Activated CD8-positive, alpha-beta memory T cell treated with anti-CD3 and anti-CD28 coated beads, Interleukin-2, amount 10 ng/mL, durations not matched to agents 7 days and 5 days (primary cell): ENCODE measurements at regions not wholly inside any gene's neighbourhood (a gene's known extent, or its start where the extent isn't known, plus 50 kb on each side); places are given as distances from the start of the nearest gene placed in this dataset.

Experiments
- ATAC-seq: fragments of 150-1000 bp; cut with Tn5 transposase; one replicate; pipeline ENCODE4 v1.10.0; 2021; ENCODE audit warnings: moderate library complexity
- CTCF ChIA-PET: fragments of 350-600 bp; sonication (Branson Sonifier 250); formaldehyde crosslinking; loops from one replicate; lab custom pipeline; 2021; ENCODE audit warnings: antibody characterized with exemption; lab: Charles Lee
- DNase-seq: peaks from one replicate; pipeline ENCODE4 v3.0.0-alpha.2; 2020
- H3K27ac Mint-ChIP-seq: one replicate; pipeline ENCODE4 v1.8.0; 2021; ENCODE audit warnings: mild to moderate bottlenecking, mixed read lengths
- H3K27me3 Mint-ChIP-seq: one replicate; pipeline ENCODE4 v1.8.0; 2021; ENCODE audit warnings: mixed read lengths
- H3K36me3 Mint-ChIP-seq: one replicate; pipeline ENCODE4 v1.8.0; 2021; ENCODE audit warnings: mild to moderate bottlenecking, mixed read lengths
- H3K4me1 Mint-ChIP-seq: one replicate; pipeline ENCODE4 v1.8.0; 2021; ENCODE audit warnings: mixed read lengths
- H3K4me3 Mint-ChIP-seq: one replicate; pipeline ENCODE4 v1.8.0; 2021; ENCODE audit warnings: mild to moderate bottlenecking, moderate library complexity, mixed read lengths
- H3K9me3 Mint-ChIP-seq: one replicate; pipeline ENCODE4 v1.8.0; 2022; ENCODE audit warnings: low read depth, mixed read lengths

DNA sequence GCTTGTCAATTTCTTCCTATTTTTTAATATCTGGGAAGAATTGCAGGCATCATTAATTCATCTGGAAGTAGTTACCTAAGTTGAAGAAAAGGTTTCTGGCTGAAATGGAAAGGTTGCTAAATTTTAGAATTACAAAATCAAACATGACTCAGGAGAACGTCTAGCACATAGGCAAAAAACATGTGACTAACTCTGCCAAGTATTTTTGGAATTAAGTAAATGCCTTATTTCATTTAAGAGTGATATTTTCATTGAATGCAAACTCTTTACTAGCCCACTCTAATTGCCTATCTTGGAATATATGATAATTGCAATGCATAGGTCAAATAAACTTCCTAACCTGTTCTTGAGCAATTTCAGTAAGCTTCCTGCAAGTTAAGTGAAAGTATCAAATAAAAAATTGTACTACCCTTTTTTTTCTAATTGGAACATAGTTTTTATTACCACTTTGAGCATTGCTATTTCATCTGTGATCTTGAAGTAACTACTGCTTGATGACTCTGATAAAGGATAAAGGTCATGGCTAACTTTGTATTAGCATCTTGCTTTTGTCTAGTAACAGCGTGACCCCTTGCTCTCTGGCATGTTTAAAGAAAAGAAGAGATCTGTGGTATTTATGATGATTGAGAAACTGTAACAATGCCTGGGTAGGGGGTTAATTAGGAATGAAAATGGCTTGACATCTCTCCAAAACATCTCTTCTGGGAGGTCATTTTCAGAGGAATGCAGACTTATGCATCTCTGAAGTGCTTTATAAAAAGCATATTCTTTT, 208.3 kb upstream of the NCAM2 start:
- Mint-ChIP-seq H3K27me3 (no peaks in the 10 kb centered on the region), H3K36me3 (no peaks in the 10 kb centered on the region), H3K4me3 (no peak overlapping the region), H3K9me3 (peaks cover 12% of the 10 kb centered on the region), H3K4me1 (no peaks in the 10 kb centered on the region), H3K27ac (no peak overlapping the region)
- CTCF ChIA-PET, result no interaction called here
- DNase-seq (no peak), ATAC-seq (no peak)

GRCh38 chr21:20800106-20800505, 198.1 kb upstream of the NCAM2 start:
- CTCF ChIA-PET, result no interaction called here
- Mint-ChIP-seq H3K4me1 (no peaks in the 10 kb centered on the region), H3K4me3 (no peak overlapping the region), H3K9me3 (peaks cover 6% of the 10 kb centered on the region), H3K36me3 (no peaks in the 10 kb centered on the region), H3K27ac (no peak overlapping the region), H3K27me3 (no peaks in the 10 kb centered on the region)
- ATAC-seq (no peak), DNase-seq (no peak)

DNA sequence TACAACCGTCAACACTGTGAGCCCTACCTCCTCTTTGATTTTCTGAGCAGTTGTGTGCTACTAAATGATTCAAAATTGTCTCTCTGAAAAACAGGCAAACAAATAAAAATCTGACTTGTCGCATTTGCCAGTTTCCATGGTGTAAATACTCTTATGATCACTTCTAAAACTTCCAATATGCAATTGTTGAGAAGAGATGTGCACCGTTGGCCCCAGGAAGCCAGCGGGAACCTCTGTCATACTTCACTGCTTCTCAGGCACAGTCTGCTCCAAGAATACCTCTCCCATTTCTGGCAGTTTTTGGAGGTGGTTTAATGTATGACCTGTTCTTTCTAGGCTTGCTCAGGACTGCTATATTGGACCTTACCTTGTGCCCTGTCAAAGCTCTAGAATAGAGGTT, 196.0 kb upstream of the NCAM2 start:
- H3K4me3 Mint-ChIP-seq, result no peak overlapping the region
- DNase-seq, result no peak
- no peaks in the 10 kb centered on the region for H3K36me3 Mint-ChIP-seq
- H3K4me1 Mint-ChIP-seq, result no peaks in the 10 kb centered on the region
- CTCF ChIA-PET, result no interaction called here
- H3K27ac Mint-ChIP-seq, result no peak overlapping the region
- no peaks in the 10 kb centered on the region for H3K27me3 Mint-ChIP-seq
- peaks cover 7% of the 10 kb centered on the region for H3K9me3 Mint-ChIP-seq
- no peak for ATAC-seq

- no peaks in the 10 kb centered on the region for H3K27me3 Mint-ChIP-seq
- H3K27ac Mint-ChIP-seq, result no peak overlapping the region
- H3K4me3 Mint-ChIP-seq, result no peak overlapping the region
- no peaks in the 10 kb centered on the region for H3K36me3 Mint-ChIP-seq
- ATAC-seq, result no peak
- peaks cover 8% of the 10 kb centered on the region for H3K9me3 Mint-ChIP-seq
- H3K4me1 Mint-ChIP-seq, result no peaks in the 10 kb centered on the region
- no peak for DNase-seq
- CTCF ChIA-PET, result no interaction called here
Observed at GRCh38 chr21:20802631-20803260, 195.5 kb upstream of the NCAM2 start.

- no peaks in the 10 kb centered on the region for H3K27me3 Mint-ChIP-seq
- no peaks in the 10 kb centered on the region for H3K4me1 Mint-ChIP-seq
- CTCF ChIA-PET, result no interaction called here
- DNase-seq, result no peak
- no peak overlapping the region for H3K27ac Mint-ChIP-seq
- H3K9me3 Mint-ChIP-seq, result peaks cover 9% of the 10 kb centered on the region
- no peak overlapping the region for H3K4me3 Mint-ChIP-seq
- no peaks in the 10 kb centered on the region for H3K36me3 Mint-ChIP-seq
- ATAC-seq, result no peak
Observed at GRCh38 chr21:20811702-20812101, 186.5 kb upstream of the NCAM2 start.

- H3K36me3 Mint-ChIP-seq, result no peaks in the 10 kb centered on the region
- H3K27me3 Mint-ChIP-seq, result no peaks in the 10 kb centered on the region
- H3K9me3 Mint-ChIP-seq, result peaks cover 10% of the 10 kb centered on the region
- no peaks in the 10 kb centered on the region for H3K4me1 Mint-ChIP-seq
- ATAC-seq, result no peak
- CTCF ChIA-PET, result no interaction called here
- no peak overlapping the region for H3K4me3 Mint-ChIP-seq
- DNase-seq, result no peak
- H3K27ac Mint-ChIP-seq, result no peak overlapping the region
Observed at GRCh38 chr21:20814090-20814489, 184.1 kb upstream of the NCAM2 start.

GRCh38 chr21:20822666-20823065, 175.5 kb upstream of the NCAM2 start:
- peaks cover 3% of the 10 kb centered on the region for H3K9me3 Mint-ChIP-seq
- no peak for DNase-seq
- H3K27ac Mint-ChIP-seq, result no peak overlapping the region
- no peaks in the 10 kb centered on the region for H3K36me3 Mint-ChIP-seq
- H3K4me3 Mint-ChIP-seq, result no peak overlapping the region
- CTCF ChIA-PET, result no interaction called here
- ATAC-seq, result no peak
- no peaks in the 10 kb centered on the region for H3K4me1 Mint-ChIP-seq
- H3K27me3 Mint-ChIP-seq, result no peaks in the 10 kb centered on the region

- Mint-ChIP-seq H3K4me3 (no peak overlapping the region), H3K36me3 (no peaks in the 10 kb centered on the region), H3K27ac (no peak overlapping the region), H3K27me3 (no peaks in the 10 kb centered on the region), H3K4me1 (no peaks in the 10 kb centered on the region), H3K9me3 (peaks cover 8% of the 10 kb centered on the region)
- ATAC-seq (no peak), DNase-seq (no peak)
- CTCF ChIA-PET, result no interaction called here
Observed at GRCh38 chr21:20852866-20853265, 145.3 kb upstream of the NCAM2 start.

- Mint-ChIP-seq H3K27me3 (no peaks in the 10 kb centered on the region), H3K9me3 (peaks cover 9% of the 10 kb centered on the region), H3K36me3 (no peaks in the 10 kb centered on the region), H3K4me1 (no peaks in the 10 kb centered on the region), H3K4me3 (no peak overlapping the region), H3K27ac (no peak overlapping the region)
- no peak for DNase-seq
- CTCF ChIA-PET, result no interaction called here
- ATAC-seq, result no peak
Observed at GRCh38 chr21:20856926-20857325, 141.3 kb upstream of the NCAM2 start.

- no peak overlapping the region for H3K27ac Mint-ChIP-seq
- H3K36me3 Mint-ChIP-seq, result no peaks in the 10 kb centered on the region
- no peak overlapping the region for H3K4me3 Mint-ChIP-seq
- ATAC-seq (no peak), DNase-seq (no peak)
- H3K4me1 Mint-ChIP-seq, result no peaks in the 10 kb centered on the region
- H3K9me3 Mint-ChIP-seq, result peaks cover 10% of the 10 kb centered on the region
- CTCF ChIA-PET, result no interaction called here
- no peaks in the 10 kb centered on the region for H3K27me3 Mint-ChIP-seq
Observed at GRCh38 chr21:20874202-20874601, 124.0 kb upstream of the NCAM2 start.

GRCh38 chr21:20875742-20876141, 122.5 kb upstream of the NCAM2 start:
- Mint-ChIP-seq H3K9me3 (peaks cover 10% of the 10 kb centered on the region), H3K27me3 (no peaks in the 10 kb centered on the region), H3K36me3 (no peaks in the 10 kb centered on the region), H3K27ac (no peak overlapping the region), H3K4me3 (no peak overlapping the region), H3K4me1 (no peaks in the 10 kb centered on the region)
- CTCF ChIA-PET, result no interaction called here
- ATAC-seq (no peak), DNase-seq (no peak)

- Mint-ChIP-seq H3K36me3 (no peaks in the 10 kb centered on the region), H3K27ac (no peak overlapping the region), H3K4me3 (no peak overlapping the region), H3K9me3 (peaks cover 10% of the 10 kb centered on the region), H3K27me3 (no peaks in the 10 kb centered on the region), H3K4me1 (no peaks in the 10 kb centered on the region)
- ATAC-seq, result no peak
- CTCF ChIA-PET, result no interaction called here
- no peak for DNase-seq
Observed at GRCh38 chr21:20877976-20878375, 120.2 kb upstream of the NCAM2 start.

GRCh38 chr21:20882462-20883407, 115.5 kb upstream of the NCAM2 start:
- no peaks in the 10 kb centered on the region for H3K4me1 Mint-ChIP-seq
- no peak overlapping the region for H3K27ac Mint-ChIP-seq
- no peaks in the 10 kb centered on the region for H3K27me3 Mint-ChIP-seq
- CTCF ChIA-PET, result no interaction called here
- ATAC-seq (no peak), DNase-seq (no peak)
- peaks cover 2% of the 10 kb centered on the region for H3K9me3 Mint-ChIP-seq
- H3K4me3 Mint-ChIP-seq, result no peak overlapping the region
- no peaks in the 10 kb centered on the region for H3K36me3 Mint-ChIP-seq
